ENCODE measurements at regions not wholly inside any gene's neighbourhood (a gene's known extent, or its start where the extent isn't known, plus 50 kb on each side); places are given as distances from the start of the nearest gene placed in this dataset.

GRCh38 chr5:124901081-124901480 lies 154.6 kb upstream of the ZNF608 start:
- DNase-seq (ENCODE audit: extremely low read depth, low read depth), result no peak
- TF ChIP-seq CTCF (IDR thresholded peaks at IDR 0.05; ENCODE audit: low read depth, low read length, missing control alignments), result no peak

GRCh38 chr5:124902097-124902821 lies 155.8 kb upstream of the ZNF608 start:
- H3K4me3 ChIP-seq (replicated peaks; ENCODE audit: low read depth, low read length), result no peak overlapping the region
- DNase-seq (ENCODE audit: extremely low read depth, low read depth), result peak; percentile 6
- no peak for TF ChIP-seq CTCF (IDR thresholded peaks at IDR 0.05; ENCODE audit: low read depth, low read length, missing control alignments)

More at GRCh38 chr5:124901081-124901480, 154.6 kb upstream of the ZNF608 start:
- H3K4me3 ChIP-seq (replicated peaks; ENCODE audit: low read depth, low read length), result no peak overlapping the region

GRCh38 chr5:124905256-124906130 lies 159.1 kb upstream of the ZNF608 start:
- no peak for DNase-seq (ENCODE audit: extremely low read depth, low read depth)
- H3K4me3 ChIP-seq (replicated peaks; ENCODE audit: low read depth, low read length), result no peak overlapping the region
- no peak for TF ChIP-seq CTCF (IDR thresholded peaks at IDR 0.05; ENCODE audit: low read depth, low read length, missing control alignments)

GRCh38 chr5:124906339-124907097 lies 160.1 kb upstream of the ZNF608 start:
- H3K4me3 ChIP-seq (replicated peaks; ENCODE audit: low read depth, low read length), result no peak overlapping the region
- peak; percentile 57 for DNase-seq (ENCODE audit: extremely low read depth, low read depth)
- no peak for TF ChIP-seq CTCF (IDR thresholded peaks at IDR 0.05; ENCODE audit: low read depth, low read length, missing control alignments)

GRCh38 chr5:124907098-124907644 lies 160.7 kb upstream of the ZNF608 start:
- no peak for TF ChIP-seq CTCF (IDR thresholded peaks at IDR 0.05; ENCODE audit: low read depth, low read length, missing control alignments)
- no peak for DNase-seq (ENCODE audit: extremely low read depth, low read depth)

More at GRCh38 chr5:124907098-124907644, 160.7 kb upstream of the ZNF608 start:
- H3K4me3 ChIP-seq (replicated peaks; ENCODE audit: low read depth, low read length), result no peak overlapping the region
